ENCODE measurements at regions not wholly inside any gene's neighbourhood (a gene's known extent, or its start where the extent isn't known, plus 50 kb on each side); places are given as distances from the start of the nearest gene placed in this dataset.

- Histone ChIP-seq H3K4me1 (ENCODE audit: insufficient read depth, low read length, poor library complexity, severe bottlenecking) (no peaks in the 10 kb centered on the region), H2AFZ (ENCODE audit: low read length) (no peak overlapping the region), H3K4me2 (ENCODE audit: low read length) (no peak overlapping the region), H3K9me3 (ENCODE audit: low read length) (no peaks in the 10 kb centered on the region), H4K20me1 (ENCODE audit: insufficient read depth, low read length) (no peaks in the 10 kb centered on the region), H3K36me3 (ENCODE audit: insufficient read depth, low read length) (no peaks in the 10 kb centered on the region), H3K27ac (ENCODE audit: low read depth, low read length, poor library complexity, severe bottlenecking) (no peak overlapping the region), H3K4me3 (ENCODE audit: low read depth, low read length, poor library complexity, severe bottlenecking) (no peak overlapping the region), H3K9me2 (ENCODE audit: insufficient read depth, low read length) (no peaks in the 10 kb centered on the region), H3K79me2 (ENCODE audit: insufficient read depth, low read depth, low read length) (no peaks in the 10 kb centered on the region)
- POLR2A ChIA-PET, result interaction anchor here (0.6 kb wide), 1 partner anchor 51 kb away, joined by 4 read pairs; no protein-coding TSS in a partner anchor
- no peak for DNase-seq (ENCODE audit: low spot score)
- TF ChIP-seq EZH2phosphoT487 (IDR thresholded peaks at IDR 0.05; ENCODE audit: borderline replicate concordance, low read depth, low read length) (no peak), CTCF (conservative IDR thresholded peaks at IDR 0.05; ENCODE audit: low read length) (no peak)
- BruUV-seq (replicated peaks), result no TSS peak
- intact Hi-C loops (cut with micrococcal nuclease; ENCODE audit: unreplicated experiment), result no loop called here
- CTCF ChIA-PET (ENCODE audit: unreplicated experiment), result no interaction called here
These were observed 136.2 kb upstream of the RPS6KA3 start for GRCh38 chrX:20402956-20403355.

GRCh38 chrX:20399728-20400414 lies 133.2 kb upstream of the RPS6KA3 start:
- Histone ChIP-seq H3K36me3 (ENCODE audit: insufficient read depth, low read length) (no peaks in the 10 kb centered on the region), H3K9me3 (ENCODE audit: low read length) (no peaks in the 10 kb centered on the region), H2AFZ (ENCODE audit: low read length) (no peak overlapping the region), H3K27ac (ENCODE audit: low read depth, low read length, poor library complexity, severe bottlenecking) (no peak overlapping the region), H3K4me2 (ENCODE audit: low read length) (no peak overlapping the region), H4K20me1 (ENCODE audit: insufficient read depth, low read length) (no peaks in the 10 kb centered on the region), H3K4me3 (ENCODE audit: low read depth, low read length, poor library complexity, severe bottlenecking) (no peak overlapping the region), H3K4me1 (ENCODE audit: insufficient read depth, low read length, poor library complexity, severe bottlenecking) (no peaks in the 10 kb centered on the region), H3K79me2 (ENCODE audit: insufficient read depth, low read depth, low read length) (no peaks in the 10 kb centered on the region), H3K9me2 (ENCODE audit: insufficient read depth, low read length) (no peaks in the 10 kb centered on the region)
- POLR2A ChIA-PET, result interaction anchor here (0.7 kb wide), 1 partner anchor 15 kb away, joined by 3 read pairs; no protein-coding TSS in a partner anchor
- CTCF ChIA-PET (ENCODE audit: unreplicated experiment), result no interaction called here
- no peak for DNase-seq (ENCODE audit: low spot score)
- TF ChIP-seq CTCF (conservative IDR thresholded peaks at IDR 0.05; ENCODE audit: low read length), result no peak
- no peak for TF ChIP-seq EZH2phosphoT487 (IDR thresholded peaks at IDR 0.05; ENCODE audit: borderline replicate concordance, low read depth, low read length)
- no TSS peak for BruUV-seq (replicated peaks)
- intact Hi-C loops (cut with micrococcal nuclease; ENCODE audit: unreplicated experiment), result no loop called here

- H4K20me1 ChIP-seq (ENCODE audit: insufficient read depth, low read length), result no peaks in the 10 kb centered on the region
- H2AFZ ChIP-seq (ENCODE audit: low read length), result no peak overlapping the region
- no peak overlapping the region for H3K4me3 ChIP-seq (ENCODE audit: low read depth, low read length, poor library complexity, severe bottlenecking)
- no peaks in the 10 kb centered on the region for H3K9me2 ChIP-seq (ENCODE audit: insufficient read depth, low read length)
- DNase-seq (ENCODE audit: low spot score), result no peak
- ChIA-PET CTCF (ENCODE audit: unreplicated experiment) (no interaction called here), POLR2A (no interaction called here)
- no peaks in the 10 kb centered on the region for H3K79me2 ChIP-seq (ENCODE audit: insufficient read depth, low read depth, low read length)
- H3K36me3 ChIP-seq (ENCODE audit: insufficient read depth, low read length), result no peaks in the 10 kb centered on the region
- TF ChIP-seq EZH2phosphoT487 (IDR thresholded peaks at IDR 0.05; ENCODE audit: borderline replicate concordance, low read depth, low read length) (no peak), CTCF (conservative IDR thresholded peaks at IDR 0.05; ENCODE audit: low read length) (no peak)
- H3K4me1 ChIP-seq (ENCODE audit: insufficient read depth, low read length, poor library complexity, severe bottlenecking), result no peaks in the 10 kb centered on the region
- H3K9me3 ChIP-seq (ENCODE audit: low read length), result no peaks in the 10 kb centered on the region
- no peak overlapping the region for H3K4me2 ChIP-seq (ENCODE audit: low read length)
- no peak overlapping the region for H3K27ac ChIP-seq (ENCODE audit: low read depth, low read length, poor library complexity, severe bottlenecking)
- no TSS peak for BruUV-seq (replicated peaks)
- intact Hi-C loops (cut with micrococcal nuclease; ENCODE audit: unreplicated experiment), result no loop called here
These were observed 130.9 kb upstream of the RPS6KA3 start for GRCh38 chrX:20397587-20397986.
